ENCODE measurements at regions not wholly inside any gene's neighbourhood (a gene's known extent, or its start where the extent isn't known, plus 50 kb on each side); places are given as distances from the start of the nearest gene placed in this dataset.

DNA sequence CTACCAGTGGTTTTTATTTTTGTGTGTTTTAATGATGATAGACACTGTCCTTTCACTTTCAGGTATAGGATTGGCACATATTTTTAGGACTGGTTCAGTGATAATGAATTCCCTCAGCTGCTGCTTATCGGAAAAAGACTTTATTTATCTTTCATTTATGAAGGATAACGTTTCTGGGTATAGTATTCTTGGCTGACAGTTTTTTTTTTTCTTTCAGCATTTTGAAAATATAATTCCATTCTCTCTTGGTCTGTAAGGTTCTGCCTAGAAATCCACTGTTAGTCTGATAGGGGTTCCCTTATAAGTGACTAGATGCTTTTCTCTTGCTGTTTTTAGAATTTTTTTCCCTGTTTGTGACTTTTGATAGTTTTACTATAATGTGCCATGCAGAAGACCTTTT is 313.1 kb downstream of the TENT5A start (continued):
- TF ChIP-seq, protein P1, sequence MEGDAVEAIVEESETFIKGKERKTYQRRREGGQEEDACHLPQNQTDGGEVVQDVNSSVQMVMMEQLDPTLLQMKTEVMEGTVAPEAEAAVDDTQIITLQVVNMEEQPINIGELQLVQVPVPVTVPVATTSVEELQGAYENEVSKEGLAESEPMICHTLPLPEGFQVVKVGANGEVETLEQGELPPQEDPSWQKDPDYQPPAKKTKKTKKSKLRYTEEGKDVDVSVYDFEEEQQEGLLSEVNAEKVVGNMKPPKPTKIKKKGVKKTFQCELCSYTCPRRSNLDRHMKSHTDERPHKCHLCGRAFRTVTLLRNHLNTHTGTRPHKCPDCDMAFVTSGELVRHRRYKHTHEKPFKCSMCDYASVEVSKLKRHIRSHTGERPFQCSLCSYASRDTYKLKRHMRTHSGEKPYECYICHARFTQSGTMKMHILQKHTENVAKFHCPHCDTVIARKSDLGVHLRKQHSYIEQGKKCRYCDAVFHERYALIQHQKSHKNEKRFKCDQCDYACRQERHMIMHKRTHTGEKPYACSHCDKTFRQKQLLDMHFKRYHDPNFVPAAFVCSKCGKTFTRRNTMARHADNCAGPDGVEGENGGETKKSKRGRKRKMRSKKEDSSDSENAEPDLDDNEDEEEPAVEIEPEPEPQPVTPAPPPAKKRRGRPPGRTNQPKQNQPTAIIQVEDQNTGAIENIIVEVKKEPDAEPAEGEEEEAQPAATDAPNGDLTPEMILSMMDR (conservative IDR thresholded peaks at IDR 0.05; ENCODE audit: low read depth in 2 of 2): no peak
- TF ChIP-seq NANOG (IDR thresholded peaks at IDR 0.05; ENCODE audit: borderline replicate concordance) (no peak), JUNB (IDR thresholded peaks at IDR 0.05; ENCODE audit: unreplicated experiment) (no peak), EZH2 (IDR thresholded peaks at IDR 0.05; ENCODE audit: low read depth, unreplicated experiment) (no peak), ZNF114 (CRISPR knock-in tag; IDR thresholded peaks at IDR 0.05) (no peak), EZH2phosphoT487 (IDR thresholded peaks at IDR 0.05; ENCODE audit: unreplicated experiment) (no peak), STAT1 (IDR thresholded peaks at IDR 0.05; ENCODE audit: unreplicated experiment) (no peak), CREB1 (CRISPR knock-in tag; IDR thresholded peaks at IDR 0.05; ENCODE audit: low read depth) (no peak), ZNF331 (CRISPR knock-in tag; IDR thresholded peaks at IDR 0.05; ENCODE audit: low read depth) (no peak)
- TF ChIP-seq, protein P2, sequence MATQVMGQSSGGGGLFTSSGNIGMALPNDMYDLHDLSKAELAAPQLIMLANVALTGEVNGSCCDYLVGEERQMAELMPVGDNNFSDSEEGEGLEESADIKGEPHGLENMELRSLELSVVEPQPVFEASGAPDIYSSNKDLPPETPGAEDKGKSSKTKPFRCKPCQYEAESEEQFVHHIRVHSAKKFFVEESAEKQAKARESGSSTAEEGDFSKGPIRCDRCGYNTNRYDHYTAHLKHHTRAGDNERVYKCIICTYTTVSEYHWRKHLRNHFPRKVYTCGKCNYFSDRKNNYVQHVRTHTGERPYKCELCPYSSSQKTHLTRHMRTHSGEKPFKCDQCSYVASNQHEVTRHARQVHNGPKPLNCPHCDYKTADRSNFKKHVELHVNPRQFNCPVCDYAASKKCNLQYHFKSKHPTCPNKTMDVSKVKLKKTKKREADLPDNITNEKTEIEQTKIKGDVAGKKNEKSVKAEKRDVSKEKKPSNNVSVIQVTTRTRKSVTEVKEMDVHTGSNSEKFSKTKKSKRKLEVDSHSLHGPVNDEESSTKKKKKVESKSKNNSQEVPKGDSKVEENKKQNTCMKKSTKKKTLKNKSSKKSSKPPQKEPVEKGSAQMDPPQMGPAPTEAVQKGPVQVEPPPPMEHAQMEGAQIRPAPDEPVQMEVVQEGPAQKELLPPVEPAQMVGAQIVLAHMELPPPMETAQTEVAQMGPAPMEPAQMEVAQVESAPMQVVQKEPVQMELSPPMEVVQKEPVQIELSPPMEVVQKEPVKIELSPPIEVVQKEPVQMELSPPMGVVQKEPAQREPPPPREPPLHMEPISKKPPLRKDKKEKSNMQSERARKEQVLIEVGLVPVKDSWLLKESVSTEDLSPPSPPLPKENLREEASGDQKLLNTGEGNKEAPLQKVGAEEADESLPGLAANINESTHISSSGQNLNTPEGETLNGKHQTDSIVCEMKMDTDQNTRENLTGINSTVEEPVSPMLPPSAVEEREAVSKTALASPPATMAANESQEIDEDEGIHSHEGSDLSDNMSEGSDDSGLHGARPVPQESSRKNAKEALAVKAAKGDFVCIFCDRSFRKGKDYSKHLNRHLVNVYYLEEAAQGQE (IDR thresholded peaks at IDR 0.05; ENCODE audit: unreplicated experiment): no peak
- TF ChIP-seq, protein P3, sequence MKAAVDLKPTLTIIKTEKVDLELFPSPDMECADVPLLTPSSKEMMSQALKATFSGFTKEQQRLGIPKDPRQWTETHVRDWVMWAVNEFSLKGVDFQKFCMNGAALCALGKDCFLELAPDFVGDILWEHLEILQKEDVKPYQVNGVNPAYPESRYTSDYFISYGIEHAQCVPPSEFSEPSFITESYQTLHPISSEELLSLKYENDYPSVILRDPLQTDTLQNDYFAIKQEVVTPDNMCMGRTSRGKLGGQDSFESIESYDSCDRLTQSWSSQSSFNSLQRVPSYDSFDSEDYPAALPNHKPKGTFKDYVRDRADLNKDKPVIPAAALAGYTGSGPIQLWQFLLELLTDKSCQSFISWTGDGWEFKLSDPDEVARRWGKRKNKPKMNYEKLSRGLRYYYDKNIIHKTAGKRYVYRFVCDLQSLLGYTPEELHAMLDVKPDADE (IDR thresholded peaks at IDR 0.05): no peak

DNA sequence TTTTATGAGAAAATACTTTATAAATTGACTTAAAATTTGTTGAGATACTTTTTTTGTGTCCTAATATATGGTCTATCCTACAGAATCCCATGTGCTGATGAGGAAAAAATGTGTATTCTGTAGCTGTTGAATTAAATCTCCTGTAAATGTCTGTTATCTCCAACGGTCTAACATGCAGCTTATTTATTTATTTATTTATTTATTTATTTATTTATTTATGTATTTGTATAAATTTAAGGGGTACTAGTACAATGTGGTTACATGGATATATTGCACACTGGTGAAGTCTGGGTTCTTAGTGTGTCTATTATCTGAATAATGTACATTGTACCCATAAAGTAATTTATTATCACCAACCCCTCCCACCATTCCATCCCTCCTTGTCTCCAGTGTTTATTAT is 315.5 kb downstream of the TENT5A start:
- Mint-ChIP-seq H3K36me3 (ENCODE audit: low read depth) (peaks cover 13% of the 10 kb centered on the region; the same call in 2 of the 3 replicates), H3K4me1 (no peaks in the 10 kb centered on the region), H3K27ac (no peak overlapping the region), H3K4me3 (no peak overlapping the region), H3K9me3 (peaks cover 55% of the 10 kb centered on the region), H3K27me3 (ENCODE audit: insufficient read depth, low read depth, poor library complexity) (no peaks in the 10 kb centered on the region)
- H3K4me3 ChIP-seq: no peak overlapping the region
- no peak overlapping the region for H3K4me2 ChIP-seq
- no peaks in the 10 kb centered on the region; the same call in 1 of the 2 replicates for H3K36me3 ChIP-seq (ENCODE audit: insufficient read depth)
- H4K20me1 ChIP-seq (replicated peaks; ENCODE audit: insufficient read depth): no peaks in the 10 kb centered on the region
- no peak for TF ChIP-seq ZNF331 (CRISPR knock-in tag; IDR thresholded peaks at IDR 0.05; ENCODE audit: low read depth)
- TF ChIP-seq EZH2phosphoT487 (IDR thresholded peaks at IDR 0.05; ENCODE audit: unreplicated experiment): no peak
- TF ChIP-seq, protein P4, sequence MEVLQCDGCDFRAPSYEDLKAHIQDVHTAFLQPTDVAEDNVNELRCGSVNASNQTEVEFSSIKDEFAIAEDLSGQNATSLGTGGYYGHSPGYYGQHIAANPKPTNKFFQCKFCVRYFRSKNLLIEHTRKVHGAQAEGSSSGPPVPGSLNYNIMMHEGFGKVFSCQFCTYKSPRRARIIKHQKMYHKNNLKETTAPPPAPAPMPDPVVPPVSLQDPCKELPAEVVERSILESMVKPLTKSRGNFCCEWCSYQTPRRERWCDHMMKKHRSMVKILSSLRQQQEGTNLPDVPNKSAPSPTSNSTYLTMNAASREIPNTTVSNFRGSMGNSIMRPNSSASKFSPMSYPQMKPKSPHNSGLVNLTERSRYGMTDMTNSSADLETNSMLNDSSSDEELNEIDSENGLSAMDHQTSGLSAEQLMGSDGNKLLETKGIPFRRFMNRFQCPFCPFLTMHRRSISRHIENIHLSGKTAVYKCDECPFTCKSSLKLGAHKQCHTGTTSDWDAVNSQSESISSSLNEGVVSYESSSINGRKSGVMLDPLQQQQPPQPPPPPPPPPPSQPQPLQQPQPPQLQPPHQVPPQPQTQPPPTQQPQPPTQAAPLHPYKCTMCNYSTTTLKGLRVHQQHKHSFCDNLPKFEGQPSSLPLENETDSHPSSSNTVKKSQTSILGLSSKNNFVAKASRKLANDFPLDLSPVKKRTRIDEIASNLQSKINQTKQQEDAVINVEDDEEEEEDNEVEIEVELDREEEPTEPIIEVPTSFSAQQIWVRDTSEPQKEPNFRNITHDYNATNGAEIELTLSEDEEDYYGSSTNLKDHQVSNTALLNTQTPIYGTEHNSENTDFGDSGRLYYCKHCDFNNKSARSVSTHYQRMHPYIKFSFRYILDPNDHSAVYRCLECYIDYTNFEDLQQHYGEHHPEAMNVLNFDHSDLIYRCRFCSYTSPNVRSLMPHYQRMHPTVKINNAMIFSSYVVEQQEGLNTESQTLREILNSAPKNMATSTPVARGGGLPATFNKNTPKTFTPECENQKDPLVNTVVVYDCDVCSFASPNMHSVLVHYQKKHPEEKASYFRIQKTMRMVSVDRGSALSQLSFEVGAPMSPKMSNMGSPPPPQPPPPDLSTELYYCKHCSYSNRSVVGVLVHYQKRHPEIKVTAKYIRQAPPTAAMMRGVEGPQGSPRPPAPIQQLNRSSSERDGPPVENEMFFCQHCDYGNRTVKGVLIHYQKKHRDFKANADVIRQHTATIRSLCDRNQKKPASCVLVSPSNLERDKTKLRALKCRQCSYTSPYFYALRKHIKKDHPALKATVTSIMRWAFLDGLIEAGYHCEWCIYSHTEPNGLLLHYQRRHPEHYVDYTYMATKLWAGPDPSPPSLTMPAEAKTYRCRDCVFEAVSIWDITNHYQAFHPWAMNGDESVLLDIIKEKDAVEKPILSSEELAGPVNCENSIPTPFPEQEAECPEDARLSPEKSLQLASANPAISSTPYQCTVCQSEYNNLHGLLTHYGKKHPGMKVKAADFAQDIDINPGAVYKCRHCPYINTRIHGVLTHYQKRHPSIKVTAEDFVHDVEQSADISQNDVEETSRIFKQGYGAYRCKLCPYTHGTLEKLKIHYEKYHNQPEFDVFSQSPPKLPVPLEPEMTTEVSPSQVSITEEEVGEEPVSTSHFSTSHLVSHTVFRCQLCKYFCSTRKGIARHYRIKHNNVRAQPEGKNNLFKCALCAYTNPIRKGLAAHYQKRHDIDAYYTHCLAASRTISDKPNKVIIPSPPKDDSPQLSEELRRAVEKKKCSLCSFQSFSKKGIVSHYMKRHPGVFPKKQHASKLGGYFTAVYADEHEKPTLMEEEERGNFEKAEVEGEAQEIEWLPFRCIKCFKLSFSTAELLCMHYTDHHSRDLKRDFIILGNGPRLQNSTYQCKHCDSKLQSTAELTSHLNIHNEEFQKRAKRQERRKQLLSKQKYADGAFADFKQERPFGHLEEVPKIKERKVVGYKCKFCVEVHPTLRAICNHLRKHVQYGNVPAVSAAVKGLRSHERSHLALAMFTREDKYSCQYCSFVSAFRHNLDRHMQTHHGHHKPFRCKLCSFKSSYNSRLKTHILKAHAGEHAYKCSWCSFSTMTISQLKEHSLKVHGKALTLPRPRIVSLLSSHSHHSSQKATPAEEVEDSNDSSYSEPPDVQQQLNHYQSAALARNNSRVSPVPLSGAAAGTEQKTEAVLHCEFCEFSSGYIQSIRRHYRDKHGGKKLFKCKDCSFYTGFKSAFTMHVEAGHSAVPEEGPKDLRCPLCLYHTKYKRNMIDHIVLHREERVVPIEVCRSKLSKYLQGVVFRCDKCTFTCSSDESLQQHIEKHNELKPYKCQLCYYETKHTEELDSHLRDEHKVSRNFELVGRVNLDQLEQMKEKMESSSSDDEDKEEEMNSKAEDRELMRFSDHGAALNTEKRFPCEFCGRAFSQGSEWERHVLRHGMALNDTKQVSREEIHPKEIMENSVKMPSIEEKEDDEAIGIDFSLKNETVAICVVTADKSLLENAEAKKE (CRISPR knock-in tag; IDR thresholded peaks at IDR 0.05): no peak
- TF ChIP-seq EZH2 (IDR thresholded peaks at IDR 0.05; ENCODE audit: low read depth, unreplicated experiment): no peak
- no peak for TF ChIP-seq ZNF114 (CRISPR knock-in tag; IDR thresholded peaks at IDR 0.05)
- no peaks in the 10 kb centered on the region for H3K79me2 ChIP-seq (replicated peaks; ENCODE audit: insufficient read depth)
- DNase-seq (ENCODE audit: low spot score) (no peak), ATAC-seq (no peak)
- H3F3A ChIP-seq (replicated peaks; ENCODE audit: low read depth): no peaks in the 10 kb centered on the region
- H2AFZ ChIP-seq: no peak overlapping the region
- no peaks in the 10 kb centered on the region for H3K9me2 ChIP-seq (ENCODE audit: insufficient read depth)
- no peak overlapping the region for H3K27ac ChIP-seq (ENCODE audit: low read depth)
- no peaks in the 10 kb centered on the region for H3K4me1 ChIP-seq (ENCODE audit: insufficient read depth)
- H3K27me3 ChIP-seq (ENCODE audit: insufficient read depth): no peaks in the 10 kb centered on the region

All from GM23338 (cell line).